Stomach smooth muscle (tissue), 2 donors: ENCODE measurements at regions not wholly inside any gene's neighbourhood (a gene's known extent, or its start where the extent isn't known, plus 50 kb on each side); places are given as distances from the start of the nearest gene placed in this dataset.

ENCODE experiments used
- H3K27ac ChIP-seq: one replicate; pipeline ENCODE4 v1.7.0; 2013; ENCODE audit warnings: mild to moderate bottlenecking, low read length, inconsistent platforms
- H3K27me3 ChIP-seq, 2 donors: one replicate each; pipeline ENCODE4 v1.7.0; 2013; ENCODE audit warnings: low read length in 2 of 2; ENCODE audit not compliant: insufficient read depth in 2 of 2, control insufficient read depth in 1 of 2
- H3K36me3 ChIP-seq, 2 donors: one replicate each; pipeline ENCODE4 v1.7.0; 2013; ENCODE audit warnings: low read length in 2 of 2; ENCODE audit not compliant: control insufficient read depth in 2 of 2, insufficient read depth in 2 of 2
- H3K4me1 ChIP-seq: one replicate; pipeline ENCODE4 v1.7.0; 2013; ENCODE audit warnings: low read length; ENCODE audit not compliant: control insufficient read depth, insufficient read depth
- H3K4me3 ChIP-seq, 2 donors: one replicate each; pipeline ENCODE4 v1.7.0; 2013; ENCODE audit warnings: low read length in 2 of 2
- H3K9ac ChIP-seq, 2 donors: one replicate each; pipeline ENCODE4 v1.7.0; 2013; ENCODE audit warnings: low read length in 2 of 2, mild to moderate bottlenecking in 1 of 2
- H3K9me3 ChIP-seq, 2 donors: one replicate each; pipeline ENCODE4 v1.7.0; 2013; ENCODE audit warnings: low read length in 2 of 2; ENCODE audit not compliant: control insufficient read depth in 2 of 2
- donor health status: healthy.
- donor health status: Pancreatic carcinoma.

- no peaks in the 10 kb centered on the region for H3K27me3 ChIP-seq
- no peaks in the 10 kb centered on the region for H3K9me3 ChIP-seq
- no peak overlapping the region for H3K9ac ChIP-seq
- no peak overlapping the region for H3K27ac ChIP-seq
- H3K4me1 ChIP-seq, result no peaks in the 10 kb centered on the region
- H3K36me3 ChIP-seq, result no peaks in the 10 kb centered on the region
- no peak overlapping the region for H3K4me3 ChIP-seq
Observed at GRCh38 chr5:97931829-97932228, 748.8 kb upstream of the RIOK2 start.

DNA sequence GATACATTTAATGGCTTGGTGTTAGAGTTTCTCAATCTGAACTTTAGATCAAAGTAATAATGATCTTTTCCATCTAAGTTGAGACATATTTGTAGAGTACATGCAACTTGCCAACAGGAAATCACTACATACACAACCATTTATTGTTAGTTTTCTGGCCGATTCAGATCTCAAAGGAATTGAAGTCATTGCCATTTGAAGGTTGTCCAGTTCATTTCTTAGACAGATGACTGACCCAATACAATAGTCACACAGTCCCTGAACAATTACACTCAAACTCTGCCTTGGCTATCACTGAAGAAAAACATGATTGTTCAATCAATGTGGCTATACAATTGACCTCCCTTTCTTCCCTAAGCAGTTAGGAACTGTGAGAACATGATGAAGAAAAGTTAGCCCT, 753.2 kb upstream of the RIOK2 start:
- H3K27me3 ChIP-seq, result no peaks in the 10 kb centered on the region
- H3K9me3 ChIP-seq, result no peaks in the 10 kb centered on the region
- no peaks in the 10 kb centered on the region for H3K4me1 ChIP-seq
- H3K4me3 ChIP-seq, result no peak overlapping the region
- no peaks in the 10 kb centered on the region for H3K36me3 ChIP-seq
- no peak overlapping the region for H3K27ac ChIP-seq
- no peak overlapping the region for H3K9ac ChIP-seq

- H3K9ac ChIP-seq, result no peak overlapping the region
- H3K36me3 ChIP-seq, result no peaks in the 10 kb centered on the region
- no peaks in the 10 kb centered on the region for H3K9me3 ChIP-seq
- H3K27me3 ChIP-seq, result no peaks in the 10 kb centered on the region
- H3K4me1 ChIP-seq, result no peaks in the 10 kb centered on the region
- H3K4me3 ChIP-seq, result no peak overlapping the region
- H3K27ac ChIP-seq, result no peak overlapping the region
Observed at GRCh38 chr5:97937846-97938245, 754.8 kb upstream of the RIOK2 start.

GRCh38 chr5:97943036-97943435, 760.0 kb upstream of the RIOK2 start:
- no peak overlapping the region for H3K9ac ChIP-seq
- H3K4me1 ChIP-seq, result no peaks in the 10 kb centered on the region
- H3K4me3 ChIP-seq, result no peak overlapping the region
- H3K27ac ChIP-seq, result no peak overlapping the region
- H3K9me3 ChIP-seq, result no peaks in the 10 kb centered on the region
- no peaks in the 10 kb centered on the region for H3K27me3 ChIP-seq
- no peaks in the 10 kb centered on the region for H3K36me3 ChIP-seq

GRCh38 chr5:97951139-97951538, 768.1 kb upstream of the RIOK2 start:
- Histone ChIP-seq H3K4me1 (no peaks in the 10 kb centered on the region), H3K27ac (no peak overlapping the region), H3K9ac (no peak overlapping the region), H3K27me3 (no peaks in the 10 kb centered on the region), H3K36me3 (no peaks in the 10 kb centered on the region), H3K4me3 (no peak overlapping the region), H3K9me3 (no peaks in the 10 kb centered on the region)

DNA sequence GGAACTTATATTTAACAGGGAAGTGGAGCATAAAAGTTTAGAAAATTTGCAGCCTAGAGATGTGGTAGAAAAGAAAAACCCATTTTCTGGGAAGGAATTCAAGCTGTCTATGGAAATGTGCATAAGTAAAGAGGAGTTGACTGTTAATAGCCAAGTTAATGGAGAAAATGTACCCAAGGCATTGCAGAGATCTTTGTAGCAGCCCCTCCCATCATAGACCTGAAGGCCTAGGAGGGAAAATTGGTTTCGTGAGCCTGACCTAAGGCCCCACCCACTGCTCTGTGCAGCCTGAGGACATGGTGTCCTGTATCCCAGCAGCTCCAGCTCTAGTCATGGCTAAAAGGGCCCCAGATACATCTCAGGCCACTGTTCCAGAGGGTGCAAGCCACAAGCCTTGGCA, 772.4 kb upstream of the RIOK2 start:
- no peaks in the 10 kb centered on the region for H3K27me3 ChIP-seq
- H3K4me1 ChIP-seq, result no peaks in the 10 kb centered on the region
- H3K27ac ChIP-seq, result no peak overlapping the region
- no peaks in the 10 kb centered on the region for H3K36me3 ChIP-seq
- no peak overlapping the region for H3K4me3 ChIP-seq
- H3K9ac ChIP-seq, result no peak overlapping the region
- H3K9me3 ChIP-seq, result no peaks in the 10 kb centered on the region

GRCh38 chr5:97967292-97967691, 784.2 kb upstream of the RIOK2 start:
- Histone ChIP-seq H3K9me3 (no peaks in the 10 kb centered on the region), H3K4me1 (no peaks in the 10 kb centered on the region), H3K27ac (no peak overlapping the region), H3K4me3 (no peak overlapping the region), H3K36me3 (no peaks in the 10 kb centered on the region), H3K27me3 (no peaks in the 10 kb centered on the region), H3K9ac (no peak overlapping the region)

DNA sequence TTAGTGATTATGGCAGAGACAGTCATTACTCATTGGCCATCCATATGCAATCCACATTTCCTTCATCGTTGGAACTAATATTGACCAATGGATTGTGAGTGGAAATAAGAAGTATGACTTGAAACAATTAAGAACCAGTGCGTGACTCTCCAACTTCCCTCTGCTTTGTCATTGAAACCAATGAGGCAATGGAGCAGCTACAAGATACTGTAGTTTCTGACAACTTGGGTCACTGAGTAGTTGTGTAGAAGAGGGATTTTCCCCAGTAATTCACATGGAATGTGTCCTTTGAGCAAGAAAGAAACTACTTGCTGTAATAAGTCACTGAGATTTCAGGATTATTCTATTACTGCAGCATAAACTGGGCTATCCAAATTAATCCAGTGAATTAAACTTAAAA, 785.3 kb upstream of the RIOK2 start:
- Histone ChIP-seq H3K9me3 (no peaks in the 10 kb centered on the region), H3K27me3 (no peaks in the 10 kb centered on the region), H3K27ac (no peak overlapping the region), H3K36me3 (no peaks in the 10 kb centered on the region), H3K4me3 (no peak overlapping the region), H3K4me1 (no peaks in the 10 kb centered on the region), H3K9ac (no peak overlapping the region)

DNA sequence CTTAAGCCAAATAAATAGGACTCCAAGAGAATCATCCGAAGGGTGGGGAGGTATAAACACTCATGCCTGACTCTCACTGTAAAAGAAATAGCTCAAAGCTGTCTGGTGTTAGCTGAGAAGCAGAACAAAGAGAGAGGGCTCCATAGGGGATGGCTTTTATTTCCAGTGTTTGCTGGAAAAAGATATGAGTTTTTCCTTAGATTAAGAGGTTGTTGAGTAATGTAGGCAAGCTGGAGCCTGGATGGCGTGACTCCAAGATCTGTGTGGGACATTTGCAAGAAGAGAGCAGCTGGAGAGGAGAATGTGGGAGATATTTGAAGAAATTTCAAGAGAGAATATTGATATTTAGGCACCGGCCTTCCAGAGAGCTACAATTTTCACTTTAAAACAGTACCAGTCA, 793.7 kb upstream of the RGMB start:
- H3K36me3 ChIP-seq, result no peaks in the 10 kb centered on the region
- no peak overlapping the region for H3K9ac ChIP-seq
- no peaks in the 10 kb centered on the region for H3K4me1 ChIP-seq
- H3K9me3 ChIP-seq, result no peaks in the 10 kb centered on the region
- no peaks in the 10 kb centered on the region for H3K27me3 ChIP-seq
- no peak overlapping the region for H3K27ac ChIP-seq
- H3K4me3 ChIP-seq, result no peak overlapping the region

- Histone ChIP-seq H3K27ac (no peak overlapping the region), H3K27me3 (no peaks in the 10 kb centered on the region), H3K9me3 (no peaks in the 10 kb centered on the region), H3K4me3 (no peak overlapping the region), H3K36me3 (no peaks in the 10 kb centered on the region), H3K4me1 (no peaks in the 10 kb centered on the region), H3K9ac (no peak overlapping the region)
Observed at GRCh38 chr5:97980291-97980690, 793.2 kb upstream of the RGMB start.

DNA sequence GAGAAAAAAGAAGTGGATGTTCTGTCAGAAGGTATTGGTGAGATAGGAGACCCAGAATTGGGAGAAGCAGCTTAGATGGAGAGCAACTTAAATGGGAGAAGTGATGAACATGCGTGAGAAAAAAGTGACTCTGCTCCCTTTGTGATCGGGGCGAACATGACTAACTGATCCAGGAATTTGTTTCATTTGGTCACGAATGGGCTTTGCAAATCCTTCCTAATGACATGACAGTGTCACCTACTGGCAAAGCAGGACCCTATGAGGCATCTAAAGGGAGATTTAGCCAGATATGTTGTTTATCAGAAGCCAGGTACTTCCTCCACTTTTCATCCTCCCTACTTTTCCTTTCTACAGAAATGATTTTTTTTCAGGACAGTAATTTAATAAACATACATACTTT, 787.4 kb upstream of the RGMB start:
- no peaks in the 10 kb centered on the region for H3K36me3 ChIP-seq
- H3K4me3 ChIP-seq, result no peak overlapping the region
- H3K27me3 ChIP-seq, result no peaks in the 10 kb centered on the region
- H3K4me1 ChIP-seq, result no peaks in the 10 kb centered on the region
- no peaks in the 10 kb centered on the region for H3K9me3 ChIP-seq
- H3K27ac ChIP-seq, result no peak overlapping the region
- H3K9ac ChIP-seq, result no peak overlapping the region

GRCh38 chr5:97991236-97991635, 782.2 kb upstream of the RGMB start:
- no peak overlapping the region for H3K4me3 ChIP-seq

More at GRCh38 chr5:97991236-97991635, 782.2 kb upstream of the RGMB start:
- Histone ChIP-seq H3K27me3 (no peaks in the 10 kb centered on the region), H3K9ac (no peak overlapping the region), H3K9me3 (no peaks in the 10 kb centered on the region), H3K36me3 (no peaks in the 10 kb centered on the region), H3K4me1 (no peaks in the 10 kb centered on the region), H3K27ac (no peak overlapping the region)
